ENCODE measurements at regions not wholly inside any gene's neighbourhood (a gene's known extent, or its start where the extent isn't known, plus 50 kb on each side); places are given as distances from the start of the nearest gene placed in this dataset. TPM values are rescaled to one million over a fixed set of nuclear protein-coding genes. Genes with fewer than 3 reads are reported as not detected.

GRCh38 chr3:44185396-44185915, 56.2 kb upstream of the TOPAZ1 start:
- H3K4me1 ChIP-seq (ENCODE audit: control insufficient read depth in 5 of 5, insufficient read depth in 5 of 5, low read length in 5 of 5) = peaks cover 0 to 3% (median 0%) of the 10 kb centered on the region in 5 donors
- TF ChIP-seq CTCF (IDR thresholded peaks at IDR 0.05; ENCODE audit: control extremely low read depth, extremely low read depth) = no peak
- no peak for ATAC-seq (ENCODE audit: insufficient read depth, low FRiP score)
- H3K4me3 ChIP-seq = no peak overlapping the region
- H3K9me3 ChIP-seq (ENCODE audit: control insufficient read depth in 4 of 4, insufficient read depth in 3 of 4, low read length in 3 of 4) = peaks cover 0 to 3% (median 0%) of the 10 kb centered on the region in 4 donors
- H3K27me3 ChIP-seq (ENCODE audit: control insufficient read depth in 3 of 3, insufficient read depth in 3 of 3, low read length in 2 of 3) = no peaks in the 10 kb centered on the region
- H3K9ac ChIP-seq (ENCODE audit: insufficient read depth in 1 of 2, low read length in 2 of 2) = no peak overlapping the region
- WGBS, 2 donors = 71 to 86% methylated on average over 4 of the region's 4 CpGs
- no peaks in the 10 kb centered on the region for H3K36me3 ChIP-seq (ENCODE audit: control insufficient read depth in 4 of 4, insufficient read depth in 4 of 4, low read length in 4 of 4)
- no peak overlapping the region for H3K27ac ChIP-seq (ENCODE audit: low read depth in 1 of 2, low read length in 1 of 2)
- no peak for DNase-seq

- DNase-seq = no peak
- 71 to 72% methylated on average over 2 of the region's 2 CpGs for WGBS, 2 donors
Measured at GRCh38 chr3:44186111-44186672, 55.5 kb upstream of the TOPAZ1 start.

GRCh38 chr3:44186712-44187111, 55.0 kb upstream of the TOPAZ1 start:
- Histone ChIP-seq H3K27ac (ENCODE audit: low read depth in 1 of 2, low read length in 1 of 2) (no peak overlapping the region), H3K4me1 (ENCODE audit: control insufficient read depth in 5 of 5, insufficient read depth in 5 of 5, low read length in 5 of 5) (peaks cover 0 to 3% (median 0%) of the 10 kb centered on the region in 5 donors), H3K9ac (ENCODE audit: insufficient read depth in 1 of 2, low read length in 2 of 2) (no peak overlapping the region), H3K4me3 (no peak overlapping the region), H3K9me3 (ENCODE audit: control insufficient read depth in 4 of 4, insufficient read depth in 3 of 4, low read length in 3 of 4) (peaks cover 0 to 4% (median 1%) of the 10 kb centered on the region in 4 donors), H3K27me3 (ENCODE audit: control insufficient read depth in 3 of 3, insufficient read depth in 3 of 3, low read length in 2 of 3) (no peaks in the 10 kb centered on the region), H3K36me3 (ENCODE audit: control insufficient read depth in 4 of 4, insufficient read depth in 4 of 4, low read length in 4 of 4) (no peaks in the 10 kb centered on the region)
- DNase-seq (no peak), ATAC-seq (ENCODE audit: insufficient read depth, low FRiP score) (no peak)
- WGBS, 2 donors = 50 to 56% methylated on average over 2 of the region's 2 CpGs
- TF ChIP-seq CTCF (IDR thresholded peaks at IDR 0.05; ENCODE audit: control extremely low read depth, extremely low read depth) = no peak

More at GRCh38 chr3:44186111-44186672, 55.5 kb upstream of the TOPAZ1 start:
- TF ChIP-seq CTCF (IDR thresholded peaks at IDR 0.05; ENCODE audit: control extremely low read depth, extremely low read depth) = no peak
- Histone ChIP-seq H3K4me1 (ENCODE audit: control insufficient read depth in 5 of 5, insufficient read depth in 5 of 5, low read length in 5 of 5) (peaks cover 0 to 3% (median 0%) of the 10 kb centered on the region in 5 donors), H3K9me3 (ENCODE audit: control insufficient read depth in 4 of 4, insufficient read depth in 3 of 4, low read length in 3 of 4) (peaks cover 0 to 3% (median 0%) of the 10 kb centered on the region in 4 donors), H3K27ac (ENCODE audit: low read depth in 1 of 2, low read length in 1 of 2) (no peak overlapping the region), H3K9ac (ENCODE audit: insufficient read depth in 1 of 2, low read length in 2 of 2) (no peak overlapping the region), H3K27me3 (ENCODE audit: control insufficient read depth in 3 of 3, insufficient read depth in 3 of 3, low read length in 2 of 3) (no peaks in the 10 kb centered on the region), H3K36me3 (ENCODE audit: control insufficient read depth in 4 of 4, insufficient read depth in 4 of 4, low read length in 4 of 4) (no peaks in the 10 kb centered on the region), H3K4me3 (no peak overlapping the region)
- ATAC-seq (ENCODE audit: insufficient read depth, low FRiP score) = no peak

Small RNA genes in the stretch of these regions (small RNA-seq; reads per million reads assigned to genes)
- gene MIR138-1 (ENCODE audit: low replicate concordance) = 1.7 reads per million, percentile 89 among the genes with 10 or more reads in this experiment
- not detected for gene RNU6-367P (ENCODE audit: low replicate concordance)

All from lung (tissue), 12 donors.